ENCODE measurements at regions not wholly inside any gene's neighbourhood (a gene's known extent, or its start where the extent isn't known, plus 50 kb on each side); places are given as distances from the start of the nearest gene placed in this dataset.

DNA sequence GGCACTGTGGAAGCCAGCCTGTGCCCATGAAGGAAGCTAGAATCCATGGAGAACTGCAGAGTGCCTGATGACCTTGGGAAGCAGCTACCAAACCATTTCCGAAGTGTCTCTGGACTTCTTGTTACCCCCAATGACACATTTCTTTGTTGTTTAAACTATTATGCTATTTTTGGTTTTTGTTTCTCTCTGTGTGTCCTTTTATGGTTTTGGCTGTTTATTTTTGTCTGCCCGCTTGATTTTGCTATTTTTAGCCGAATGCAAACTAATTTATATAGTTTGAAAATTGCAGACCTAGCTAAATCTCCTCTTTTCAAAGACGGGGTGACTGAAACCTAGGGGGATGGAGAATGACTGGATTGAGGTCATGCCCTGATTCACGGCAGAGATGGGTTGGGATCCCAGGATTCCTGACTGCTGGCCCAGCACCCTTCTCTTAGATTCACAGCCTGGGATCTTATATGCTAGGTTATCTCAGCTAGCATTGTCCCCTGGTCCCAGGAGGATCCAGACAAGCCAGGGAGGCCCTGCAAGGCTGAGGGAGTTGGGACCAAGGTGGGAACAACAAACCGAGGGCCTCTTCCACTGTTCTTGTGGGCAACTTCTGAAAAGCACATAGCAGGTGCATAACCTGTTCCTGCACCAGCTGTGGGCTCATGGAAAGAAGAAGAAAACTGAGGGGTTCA lies 116.3 kb upstream of the HAAO start:
- Histone ChIP-seq H3K27me3 (ENCODE audit: insufficient read depth, poor library complexity, severe bottlenecking) (no peaks in the 10 kb centered on the region), H3K4me3 (replicated peaks; ENCODE audit: insufficient read depth, low read length) (no peak overlapping the region), H3K27ac (replicated peaks) (no peak overlapping the region)
- no peak for TF ChIP-seq GABPA (IDR thresholded peaks at IDR 0.05; ENCODE audit: low read depth)
- TF ChIP-seq CTCF (IDR thresholded peaks at IDR 0.05; ENCODE audit: insufficient read depth, low read length) = no peak
- TF ChIP-seq, protein P1, sequence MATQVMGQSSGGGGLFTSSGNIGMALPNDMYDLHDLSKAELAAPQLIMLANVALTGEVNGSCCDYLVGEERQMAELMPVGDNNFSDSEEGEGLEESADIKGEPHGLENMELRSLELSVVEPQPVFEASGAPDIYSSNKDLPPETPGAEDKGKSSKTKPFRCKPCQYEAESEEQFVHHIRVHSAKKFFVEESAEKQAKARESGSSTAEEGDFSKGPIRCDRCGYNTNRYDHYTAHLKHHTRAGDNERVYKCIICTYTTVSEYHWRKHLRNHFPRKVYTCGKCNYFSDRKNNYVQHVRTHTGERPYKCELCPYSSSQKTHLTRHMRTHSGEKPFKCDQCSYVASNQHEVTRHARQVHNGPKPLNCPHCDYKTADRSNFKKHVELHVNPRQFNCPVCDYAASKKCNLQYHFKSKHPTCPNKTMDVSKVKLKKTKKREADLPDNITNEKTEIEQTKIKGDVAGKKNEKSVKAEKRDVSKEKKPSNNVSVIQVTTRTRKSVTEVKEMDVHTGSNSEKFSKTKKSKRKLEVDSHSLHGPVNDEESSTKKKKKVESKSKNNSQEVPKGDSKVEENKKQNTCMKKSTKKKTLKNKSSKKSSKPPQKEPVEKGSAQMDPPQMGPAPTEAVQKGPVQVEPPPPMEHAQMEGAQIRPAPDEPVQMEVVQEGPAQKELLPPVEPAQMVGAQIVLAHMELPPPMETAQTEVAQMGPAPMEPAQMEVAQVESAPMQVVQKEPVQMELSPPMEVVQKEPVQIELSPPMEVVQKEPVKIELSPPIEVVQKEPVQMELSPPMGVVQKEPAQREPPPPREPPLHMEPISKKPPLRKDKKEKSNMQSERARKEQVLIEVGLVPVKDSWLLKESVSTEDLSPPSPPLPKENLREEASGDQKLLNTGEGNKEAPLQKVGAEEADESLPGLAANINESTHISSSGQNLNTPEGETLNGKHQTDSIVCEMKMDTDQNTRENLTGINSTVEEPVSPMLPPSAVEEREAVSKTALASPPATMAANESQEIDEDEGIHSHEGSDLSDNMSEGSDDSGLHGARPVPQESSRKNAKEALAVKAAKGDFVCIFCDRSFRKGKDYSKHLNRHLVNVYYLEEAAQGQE (IDR thresholded peaks at IDR 0.05; ENCODE audit: insufficient replicate concordance, low read depth) = no peak
- TF ChIP-seq POLR2AphosphoS5 (IDR thresholded peaks at IDR 0.05; ENCODE audit: low read depth) = no peak
- TF ChIP-seq SPI1 (IDR thresholded peaks at IDR 0.05; ENCODE audit: borderline replicate concordance, low read depth) = no peak
- DNase-seq (ENCODE audit: low read depth in 1 of 2, low spot score in 1 of 2) = no peak

- TF ChIP-seq, protein P1 (IDR thresholded peaks at IDR 0.05; ENCODE audit: insufficient replicate concordance, low read depth) = no peak
- TF ChIP-seq GABPA (IDR thresholded peaks at IDR 0.05; ENCODE audit: low read depth) (no peak), SPI1 (IDR thresholded peaks at IDR 0.05; ENCODE audit: borderline replicate concordance, low read depth) (no peak), POLR2AphosphoS5 (IDR thresholded peaks at IDR 0.05; ENCODE audit: low read depth) (no peak), CTCF (IDR thresholded peaks at IDR 0.05; ENCODE audit: insufficient read depth, low read length) (no peak)
- Histone ChIP-seq H3K27ac (replicated peaks) (no peak overlapping the region), H3K4me3 (replicated peaks; ENCODE audit: insufficient read depth, low read length) (no peak overlapping the region), H3K27me3 (ENCODE audit: insufficient read depth, poor library complexity, severe bottlenecking) (no peaks in the 10 kb centered on the region)
- no peak for DNase-seq (ENCODE audit: low read depth in 1 of 2, low spot score in 1 of 2)
These were observed 115.5 kb upstream of the HAAO start for GRCh38 chr2:42907835-42908234.

- TF ChIP-seq GABPA (IDR thresholded peaks at IDR 0.05; ENCODE audit: low read depth) = no peak
- TF ChIP-seq POLR2AphosphoS5 (IDR thresholded peaks at IDR 0.05; ENCODE audit: low read depth) = no peak
- no peak for TF ChIP-seq SPI1 (IDR thresholded peaks at IDR 0.05; ENCODE audit: borderline replicate concordance, low read depth)
- TF ChIP-seq, protein P1 (IDR thresholded peaks at IDR 0.05; ENCODE audit: insufficient replicate concordance, low read depth) = no peak
- TF ChIP-seq CTCF (IDR thresholded peaks at IDR 0.05; ENCODE audit: insufficient read depth, low read length) = no peak
- Histone ChIP-seq H3K4me3 (replicated peaks; ENCODE audit: insufficient read depth, low read length) (no peak overlapping the region), H3K27me3 (ENCODE audit: insufficient read depth, poor library complexity, severe bottlenecking) (no peaks in the 10 kb centered on the region), H3K27ac (replicated peaks) (no peak overlapping the region)
- no peak for DNase-seq (ENCODE audit: low read depth in 1 of 2, low spot score in 1 of 2)
These were observed 114.4 kb upstream of the HAAO start for GRCh38 chr2:42906557-42907411.
